Brain pericyte (primary cell): ENCODE measurements at regions not wholly inside any gene's neighbourhood (a gene's known extent, or its start where the extent isn't known, plus 50 kb on each side); places are given as distances from the start of the nearest gene placed in this dataset.
A peak's percentile ranks its signal among the peaks of the same experiment; 100 is the strongest.
"Not testable (repeated sequence)": the region's sequence is repeated elsewhere in the genome, so short reads cannot be mapped to it uniquely, and the experiment has no call there.

ENCODE experiments used
- DNase-seq: peaks from one replicate; pipeline ENCODE4 v3.0.0-alpha.2; 2012; ENCODE audit warnings: low read depth, low spot score

GRCh38 chr6:79394690-79395089 lies 142.5 kb downstream of the LCA5 start:
- no peak for DNase-seq

DNA sequence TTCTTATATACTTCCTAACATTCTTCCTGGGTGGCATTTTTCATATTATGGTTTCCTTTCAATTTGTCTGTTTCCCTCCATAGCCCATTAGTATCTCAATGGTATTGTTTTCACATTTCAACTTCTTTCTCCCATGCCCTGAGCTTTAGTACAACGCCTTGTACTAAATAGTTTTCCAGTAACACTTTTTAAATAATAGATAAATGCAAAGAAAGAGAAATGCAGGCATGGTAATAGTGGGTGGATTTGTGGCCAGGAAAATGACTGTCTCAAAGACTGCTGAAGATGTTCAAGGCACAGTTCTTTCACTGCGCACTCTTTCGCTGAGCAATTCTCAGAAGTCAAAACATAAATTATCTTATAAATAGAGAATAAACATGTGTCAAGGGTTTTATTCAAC lies 145.1 kb downstream of the LCA5 start:
- DNase-seq, result no peak

- DNase-seq, result no peak
These were observed 145.8 kb downstream of the LCA5 start for GRCh38 chr6:79391480-79391879.

DNA sequence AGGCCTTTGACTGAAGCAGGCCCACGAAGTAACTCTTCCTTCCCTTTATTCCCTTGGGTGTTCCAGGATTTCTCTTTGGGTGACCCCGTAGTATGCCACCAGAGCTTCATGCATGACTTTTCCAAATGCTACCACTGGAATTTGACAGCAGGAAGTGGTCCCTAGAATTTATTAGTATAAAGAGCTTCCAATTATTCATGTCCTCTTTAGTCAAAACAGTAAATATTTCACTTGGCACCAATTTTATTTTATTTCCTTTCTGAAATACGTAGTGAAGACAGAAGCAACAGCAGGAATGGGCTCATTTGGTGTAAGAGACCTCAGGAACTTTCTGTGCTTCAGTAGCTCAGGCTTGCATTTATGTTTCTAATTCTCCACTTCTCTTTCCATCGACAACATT lies 151.3 kb downstream of the LCA5 start:
- peak; percentile 85 for DNase-seq

DNA sequence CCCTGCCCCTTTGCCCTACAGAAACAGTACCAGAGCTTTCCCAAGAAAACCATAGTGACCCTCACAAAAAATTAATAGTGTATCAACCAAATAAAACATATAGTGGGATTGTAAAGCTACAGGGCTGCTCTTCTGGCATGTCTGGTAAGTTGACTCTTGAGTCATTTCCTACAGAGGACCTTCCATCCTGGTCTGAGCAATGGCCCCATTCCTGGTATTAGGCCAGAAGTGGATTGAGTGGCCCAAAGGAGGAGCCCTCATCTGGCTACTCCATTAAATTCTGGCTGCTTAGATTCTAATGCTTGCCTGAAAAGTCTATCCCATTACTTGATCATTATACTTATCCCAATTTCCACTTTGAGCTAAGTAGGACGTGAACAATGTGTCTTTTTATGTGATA lies 150.9 kb upstream of the HMGN3 start:
- no peak for DNase-seq

- DNase-seq, result no peak
These were observed 150.4 kb upstream of the HMGN3 start for GRCh38 chr6:79384845-79385244.

DNA sequence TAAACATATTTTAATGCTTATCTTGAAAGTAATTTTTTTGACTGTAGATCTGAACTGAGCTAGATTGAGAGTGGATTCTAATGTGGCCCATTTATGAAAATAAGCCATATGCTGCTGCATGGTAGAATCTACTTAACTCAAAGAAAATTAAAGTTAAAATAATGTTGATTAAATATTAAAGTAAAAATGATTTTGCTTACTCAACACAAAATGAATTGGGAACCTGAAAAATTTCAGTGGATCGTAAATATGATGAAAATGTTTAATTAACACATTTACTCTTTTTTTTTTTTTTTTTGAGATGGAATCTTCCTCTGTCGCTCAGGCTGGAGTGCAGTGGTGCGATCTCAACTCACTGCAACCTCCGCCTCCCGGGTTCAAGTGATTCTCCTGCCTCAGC lies 144.5 kb upstream of the HMGN3 start:
- DNase-seq, result no peak

- DNase-seq, result no peak
These were observed 143.4 kb upstream of the HMGN3 start for GRCh38 chr6:79377888-79378348.

DNA sequence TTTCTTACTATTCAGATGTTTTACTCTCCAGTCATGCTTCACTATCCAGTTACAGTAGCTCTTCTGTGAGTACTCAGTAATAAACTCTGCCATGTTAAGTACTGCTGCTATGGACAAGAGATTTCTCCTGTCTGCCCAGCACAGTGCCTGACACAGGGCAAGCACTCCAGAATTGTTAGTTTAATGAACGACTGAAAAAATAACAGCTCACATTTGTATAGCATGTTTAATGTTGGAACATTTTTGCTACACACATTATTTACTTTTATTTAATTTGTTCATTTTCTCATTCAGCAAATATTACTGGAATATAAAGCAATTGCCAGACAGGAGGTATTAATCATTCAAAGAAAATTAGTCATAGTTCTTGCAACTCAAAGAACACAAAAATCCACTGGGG lies 142.6 kb upstream of the HMGN3 start:
- no peak for DNase-seq

GRCh38 chr6:79375635-79376337 lies 141.3 kb upstream of the HMGN3 start:
- DNase-seq, result no peak

GRCh38 chr6:79374308-79374707 lies 139.8 kb upstream of the HMGN3 start:
- DNase-seq, result no peak

- DNase-seq, result no peak
These were observed 139.4 kb upstream of the HMGN3 start for GRCh38 chr6:79373880-79374279.

- DNase-seq, result no peak
These were observed 138.8 kb upstream of the HMGN3 start for GRCh38 chr6:79373246-79373645.

DNA sequence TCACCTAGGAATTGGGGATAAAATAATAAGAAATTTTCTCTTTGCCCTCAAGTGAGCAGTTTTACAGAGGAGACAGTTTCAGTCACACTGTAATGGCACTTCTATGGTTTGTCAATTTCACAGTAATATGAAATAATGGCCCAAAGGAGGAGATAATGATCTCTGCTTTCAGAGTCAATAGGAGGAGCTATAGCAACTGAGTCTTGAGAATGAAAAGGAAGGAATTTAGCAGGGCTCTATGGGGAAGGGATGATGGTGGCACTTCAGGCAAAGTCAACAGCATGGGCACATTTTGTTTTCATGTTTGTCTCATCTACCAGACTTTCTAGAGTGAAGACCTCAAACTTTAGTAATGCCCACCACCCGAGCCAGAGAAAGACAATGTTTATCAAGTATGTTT lies 138.3 kb upstream of the HMGN3 start:
- no peak for DNase-seq

GRCh38 chr6:79369026-79369425 lies 134.5 kb upstream of the HMGN3 start:
- DNase-seq, result no peak

GRCh38 chr6:79363441-79363840 lies 129.0 kb upstream of the HMGN3 start:
- DNase-seq, result not testable (repeated sequence)

GRCh38 chr6:79361074-79361473 lies 126.6 kb upstream of the HMGN3 start:
- not testable (repeated sequence) for DNase-seq

DNA sequence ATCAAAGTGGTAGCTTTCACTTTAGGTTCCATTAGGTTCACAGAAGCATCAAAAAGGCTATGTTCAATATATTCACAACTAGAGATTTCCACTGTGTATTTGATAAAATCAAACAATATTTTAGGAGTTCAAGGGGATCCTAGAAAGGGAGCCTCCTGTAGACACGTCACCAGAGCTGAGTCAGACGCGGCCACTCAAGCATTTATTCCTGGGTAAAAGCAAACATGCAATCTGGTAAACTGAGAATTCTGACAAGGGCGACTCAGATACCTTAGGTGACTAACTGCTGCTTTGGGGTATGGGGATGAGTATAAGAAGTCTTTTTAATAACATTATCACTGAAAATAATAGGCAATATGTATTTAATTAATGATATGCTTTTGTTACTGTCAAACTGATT lies 118.7 kb upstream of the HMGN3 start:
- no peak for DNase-seq

DNA sequence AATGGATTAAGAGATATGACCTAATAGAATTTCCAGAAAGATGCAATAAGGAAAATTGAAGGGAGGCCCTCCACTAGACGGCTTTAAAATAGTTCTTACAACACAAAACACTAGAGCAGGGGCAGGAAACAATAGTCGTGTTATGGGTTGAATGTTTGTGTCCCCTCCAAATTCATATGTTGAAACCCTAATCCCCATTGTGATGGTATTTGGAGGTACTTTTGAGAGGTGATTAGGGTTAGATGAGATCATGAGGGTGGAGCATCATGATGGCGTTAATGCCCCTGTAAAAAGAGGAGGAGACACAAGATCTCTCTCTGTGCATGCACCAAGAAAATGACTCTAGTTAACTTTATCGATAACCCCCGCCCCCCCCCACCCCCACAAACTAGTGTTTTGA lies 104.0 kb upstream of the HMGN3 start:
- DNase-seq, result no peak

GRCh38 chr6:79335133-79335674 lies 100.7 kb upstream of the HMGN3 start:
- DNase-seq, result no peak

GRCh38 chr6:79334674-79335073 lies 100.2 kb upstream of the HMGN3 start:
- no peak for DNase-seq

- DNase-seq, result no peak
These were observed 96.2 kb upstream of the HMGN3 start for GRCh38 chr6:79330704-79331103.

GRCh38 chr6:79313254-79313653 lies 78.8 kb upstream of the HMGN3 start:
- DNase-seq, result no peak
